HG02981 (cell line): ENCODE measurements at regions not wholly inside any gene's neighbourhood (a gene's known extent, or its start where the extent isn't known, plus 50 kb on each side); places are given as distances from the start of the nearest gene placed in this dataset.

Experiments used
- ATAC-seq: cut with Tn5 transposase; IDR thresholded peaks from one replicate; pipeline ENCODE4 v1.9.1; 2021; ENCODE audit warnings: mild to moderate bottlenecking, moderate library complexity; ENCODE audit not compliant: unreplicated experiment

- ATAC-seq: no peak
Measured at GRCh38 chr12:124388038-124388671, 93.3 kb downstream of the RFLNA start.

DNA sequence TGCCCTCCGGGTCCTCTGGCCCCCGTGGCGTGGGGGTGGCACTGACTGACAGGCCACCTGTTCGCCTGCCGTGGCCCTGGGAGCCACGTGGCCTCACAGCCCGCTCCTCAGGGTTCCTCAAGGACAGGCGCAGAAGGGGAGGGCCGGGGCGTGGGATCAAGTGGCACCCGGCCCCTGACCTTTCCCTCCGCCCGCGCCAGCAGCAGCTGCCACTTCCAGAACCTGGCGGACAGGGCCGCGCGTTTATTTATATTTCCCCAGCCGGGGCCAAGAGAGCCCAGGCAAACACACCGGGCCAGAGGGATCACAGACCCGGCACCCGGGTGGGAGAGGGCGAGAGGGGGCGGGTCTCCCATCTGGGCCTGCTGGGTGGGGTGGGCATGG, 92.6 kb downstream of the RFLNA start:
- ATAC-seq: no peak

- no peak for ATAC-seq
Measured at GRCh38 chr12:124386661-124387527, 92.0 kb downstream of the RFLNA start.

- ATAC-seq: no peak
Measured at GRCh38 chr12:124386059-124386458, 91.2 kb downstream of the RFLNA start.

GRCh38 chr12:124385219-124385969, 90.5 kb downstream of the RFLNA start:
- no peak for ATAC-seq

GRCh38 chr12:124384299-124384894, 89.5 kb downstream of the RFLNA start:
- ATAC-seq: no peak

- ATAC-seq: no peak
Measured at GRCh38 chr12:124383028-124383427, 88.1 kb downstream of the RFLNA start.

DNA sequence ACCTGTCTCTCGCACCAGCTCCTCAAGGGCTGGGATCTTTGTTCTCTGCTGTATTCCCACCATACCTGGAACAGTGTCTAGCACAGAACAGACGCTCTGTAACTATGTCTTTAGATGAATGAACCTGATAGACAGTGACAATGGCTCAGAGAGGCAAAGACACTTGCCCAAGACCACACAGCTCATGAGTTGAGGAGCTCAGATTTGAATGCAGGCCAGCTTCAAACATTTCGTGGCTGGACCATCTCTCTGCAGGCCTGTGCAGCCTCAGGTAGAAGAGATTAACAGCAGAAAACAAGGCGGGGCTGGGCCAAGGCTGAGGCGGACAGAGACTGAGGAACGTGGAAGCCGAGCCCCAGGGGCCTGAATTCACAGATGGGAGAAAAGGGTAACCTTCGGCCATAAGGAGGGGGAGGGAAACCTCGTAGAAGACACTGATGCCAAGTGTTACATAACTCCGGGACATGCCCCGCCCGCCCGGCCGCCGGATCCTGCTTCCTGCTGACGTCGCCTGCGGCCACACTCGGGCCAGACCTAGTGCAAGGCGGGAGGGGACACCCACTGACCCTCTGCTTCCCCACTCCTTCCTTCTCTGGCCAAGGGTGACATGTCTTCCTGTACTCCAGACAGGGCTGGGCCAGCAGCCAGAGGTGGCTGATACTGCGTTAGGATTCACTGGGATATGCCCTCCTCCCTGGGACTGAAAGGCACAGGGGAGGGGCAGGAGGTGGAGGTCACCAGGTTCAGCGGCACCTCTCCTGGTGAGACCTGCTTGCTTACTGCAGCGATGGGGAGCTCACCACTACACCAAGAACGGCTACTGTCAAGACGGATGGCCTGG, 86.8 kb downstream of the RFLNA start:
- no peak for ATAC-seq

GRCh38 chr12:124380796-124381455, 86.0 kb downstream of the RFLNA start:
- no peak for ATAC-seq

DNA sequence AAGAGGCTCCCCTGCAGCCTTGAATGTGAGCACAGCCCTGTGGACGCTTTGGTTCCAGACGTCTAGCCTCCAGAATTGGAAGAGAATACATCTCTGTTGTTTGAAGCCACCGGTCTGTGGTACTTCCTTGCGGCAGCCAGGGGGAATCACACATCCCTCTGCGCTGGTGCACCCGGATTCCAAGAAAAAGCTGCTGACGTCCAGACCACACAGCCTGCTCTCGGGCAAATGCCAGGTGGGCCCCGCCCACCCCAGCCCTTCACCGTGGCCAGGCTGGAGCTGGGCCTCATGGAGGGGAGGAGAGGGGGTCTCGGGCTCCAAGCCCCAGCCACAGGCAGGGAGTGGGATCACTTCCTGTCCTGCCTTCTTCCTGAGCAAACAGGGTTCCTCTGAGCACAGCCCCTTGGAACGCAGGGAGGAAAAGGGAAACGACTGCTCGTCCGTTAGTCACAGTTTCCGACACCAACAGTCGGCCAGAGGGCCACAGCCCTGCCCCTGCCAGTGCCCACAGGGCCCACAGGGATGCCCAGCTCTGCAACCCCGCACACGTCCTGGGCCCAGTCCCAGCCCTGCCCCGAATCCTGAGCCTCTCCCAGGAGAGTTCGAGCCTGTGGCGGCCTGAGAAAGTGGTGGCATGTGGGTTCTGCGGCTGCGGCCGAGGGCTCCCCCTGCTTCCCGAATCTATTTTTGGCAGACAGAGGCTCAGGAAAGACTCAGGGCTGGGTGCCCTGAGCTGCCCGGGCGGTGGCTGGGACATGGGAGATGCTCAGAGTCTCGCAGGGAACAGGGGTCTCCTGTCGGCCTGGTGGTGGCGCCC, 85.3 kb downstream of the RFLNA start:
- no peak for ATAC-seq

DNA sequence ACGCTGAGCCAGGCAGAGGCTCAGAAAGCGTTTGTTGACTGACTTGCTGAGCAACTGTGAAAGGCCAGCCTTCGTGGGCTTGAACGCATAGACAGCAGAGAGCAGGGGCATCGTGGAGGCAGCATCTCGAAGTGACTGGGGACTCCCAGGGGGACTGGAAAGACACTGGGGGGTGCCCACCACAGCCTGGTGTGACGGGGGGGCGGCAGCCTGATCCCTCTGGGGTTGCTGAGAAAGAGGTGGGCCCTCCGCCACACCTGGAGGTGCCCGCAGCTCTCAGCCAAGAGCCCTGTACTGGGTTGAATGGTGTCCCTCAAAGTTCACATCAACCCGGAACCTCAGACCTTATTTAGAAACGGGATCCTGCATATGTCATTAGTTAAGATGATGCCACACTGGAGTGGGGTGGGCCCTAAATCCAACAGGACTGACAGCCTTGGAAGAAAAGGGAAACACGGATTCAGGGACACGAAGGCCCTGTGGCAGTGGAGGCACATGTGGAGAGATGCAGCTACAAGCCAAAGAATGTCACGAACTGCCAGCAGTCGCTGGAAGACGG, 84.6 kb downstream of the RFLNA start:
- ATAC-seq: no peak

- no peak for ATAC-seq
Measured at GRCh38 chr12:124378926-124379325, 84.0 kb downstream of the RFLNA start.

DNA sequence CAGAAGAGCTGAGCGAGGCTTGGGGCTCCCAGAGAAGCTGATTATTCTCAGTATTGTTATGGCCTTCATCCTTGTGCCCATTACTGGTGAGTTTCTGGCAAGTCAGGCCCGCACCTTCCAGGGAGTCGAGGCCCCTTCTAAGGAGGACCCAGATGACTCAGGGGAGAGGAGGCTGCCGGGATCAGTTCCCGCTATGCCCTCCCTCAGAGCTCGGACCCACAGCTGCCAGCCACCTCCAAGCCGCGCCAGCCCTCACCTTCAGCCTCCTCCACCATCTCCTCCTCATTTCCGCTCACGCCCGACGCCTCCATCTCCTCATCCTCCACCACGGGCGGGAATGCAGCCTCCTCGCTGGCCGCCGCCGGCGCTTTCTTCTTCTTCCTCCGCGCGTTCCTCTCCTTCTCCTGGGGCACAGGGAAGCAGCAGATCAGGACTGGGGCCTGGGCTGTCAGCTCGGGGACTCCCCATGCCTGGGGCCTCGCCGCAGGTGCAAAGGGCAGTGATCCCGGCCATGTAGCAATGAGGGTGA, 83.2 kb downstream of the RFLNA start:
- no peak for ATAC-seq

DNA sequence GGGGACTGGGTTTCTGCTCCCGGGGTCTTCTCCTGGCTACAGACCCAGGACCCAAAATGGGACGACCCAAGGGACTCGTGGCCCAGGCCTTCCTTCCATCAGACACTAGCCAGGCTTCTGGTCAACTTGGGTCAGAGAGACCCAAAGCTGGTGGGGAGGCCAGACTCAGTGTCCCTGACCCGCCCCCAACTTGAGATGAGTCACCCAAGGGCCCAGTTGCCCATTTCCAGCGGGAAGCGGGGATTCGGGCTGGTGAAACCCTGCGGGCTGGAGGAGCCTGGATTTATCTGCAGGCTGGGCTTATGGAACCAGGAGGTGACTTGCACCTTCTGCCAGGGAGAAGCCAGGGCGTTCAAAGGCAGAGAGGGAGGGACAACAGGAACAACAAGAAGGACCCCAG, 81.5 kb downstream of the RFLNA start:
- no peak for ATAC-seq

DNA sequence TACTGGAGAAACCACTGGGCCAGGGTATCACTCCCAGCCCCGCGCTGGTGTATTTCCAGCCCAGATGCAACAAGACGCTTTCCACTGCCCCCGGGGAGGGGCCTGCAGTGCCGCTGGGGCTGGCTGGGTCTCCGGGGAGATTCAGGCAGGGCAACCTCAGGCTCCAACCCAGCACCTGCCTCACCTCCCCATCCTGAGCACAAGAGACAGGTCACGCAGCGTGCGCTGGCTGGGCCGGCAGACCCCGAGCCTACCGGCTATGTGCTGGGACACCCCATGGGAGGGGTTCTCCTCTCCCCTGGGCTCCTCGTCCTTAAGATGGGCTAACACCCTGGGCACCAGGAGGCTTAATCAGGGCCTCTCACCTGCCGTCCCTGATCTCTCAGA, 80.9 kb downstream of the RFLNA start:
- no peak for ATAC-seq

GRCh38 chr12:124375141-124375788, 80.4 kb downstream of the RFLNA start:
- ATAC-seq: no peak

- ATAC-seq: no peak
Measured at GRCh38 chr12:124374567-124374966, 79.7 kb downstream of the RFLNA start.

DNA sequence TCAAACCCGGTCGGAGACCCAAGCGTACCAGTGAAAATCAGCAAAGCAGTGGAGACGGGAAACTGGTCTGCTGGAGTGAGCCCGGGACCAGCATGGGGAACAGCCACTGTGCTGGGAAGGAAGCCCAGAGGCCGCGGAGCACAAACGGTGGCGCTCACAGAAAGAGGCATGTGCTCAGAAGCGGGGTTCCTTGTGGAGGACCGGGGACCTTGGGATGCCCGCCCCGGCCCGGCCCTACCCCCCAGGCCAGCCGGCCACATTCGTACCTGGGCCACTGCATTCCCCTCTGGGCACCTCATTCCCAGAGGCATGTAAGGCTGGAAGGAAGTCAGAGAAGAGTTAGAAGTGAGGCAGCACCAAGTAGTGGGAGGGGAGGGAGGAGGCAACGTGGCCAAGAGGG, 79.3 kb downstream of the RFLNA start:
- no peak for ATAC-seq
